Thyroid gland (tissue), 4 donors: ENCODE measurements at regions not wholly inside any gene's neighbourhood (a gene's known extent, or its start where the extent isn't known, plus 50 kb on each side); places are given as distances from the start of the nearest gene placed in this dataset.

Experiments used
- POLR2A ChIP-seq, 2 donors: fragments of 450-650 bp; IDR thresholded peaks; one replicate each; pipeline ENCODE4 v1.6.1; 2017; ENCODE audit warnings: antibody characterized with exemption in 2 of 2, mild to moderate bottlenecking in 2 of 2, moderate library complexity in 1 of 2
- TF ChIP-seq, protein P1 (sequence below), 6 experiments: fragments of 200-600 bp in 3 of 6; fragments of 450-650 bp in 3 of 6; sonication (generic) in 3 of 6; IDR thresholded peaks; one replicate each; pipeline ENCODE4 v1.5.1; 2016 to 2019; ENCODE audit warnings: antibody characterized with exemption in 6 of 6, mild to moderate bottlenecking in 2 of 6, inconsistent platforms in 1 of 6, moderate library complexity in 1 of 6

DNA sequence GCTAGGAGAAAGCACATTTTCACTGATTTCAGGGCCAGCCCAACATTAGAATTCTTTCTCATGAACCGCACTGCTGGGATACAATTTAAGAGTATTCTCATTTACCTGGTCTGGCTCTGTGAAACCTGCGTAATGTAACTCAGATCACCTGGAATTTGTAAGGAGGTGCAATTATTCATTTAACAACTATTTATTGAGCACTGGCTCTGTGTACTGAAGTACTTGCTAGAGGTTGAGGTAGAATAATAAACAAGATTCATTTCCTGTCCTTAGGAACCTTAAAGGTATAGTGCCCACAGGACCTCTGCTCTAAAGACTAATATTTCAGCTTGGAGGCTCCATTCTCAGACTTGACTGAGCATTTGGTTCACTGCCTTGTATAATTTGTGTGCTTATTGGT lies 242.2 kb upstream of the ZPLD1 start:
- TF ChIP-seq, protein P1, sequence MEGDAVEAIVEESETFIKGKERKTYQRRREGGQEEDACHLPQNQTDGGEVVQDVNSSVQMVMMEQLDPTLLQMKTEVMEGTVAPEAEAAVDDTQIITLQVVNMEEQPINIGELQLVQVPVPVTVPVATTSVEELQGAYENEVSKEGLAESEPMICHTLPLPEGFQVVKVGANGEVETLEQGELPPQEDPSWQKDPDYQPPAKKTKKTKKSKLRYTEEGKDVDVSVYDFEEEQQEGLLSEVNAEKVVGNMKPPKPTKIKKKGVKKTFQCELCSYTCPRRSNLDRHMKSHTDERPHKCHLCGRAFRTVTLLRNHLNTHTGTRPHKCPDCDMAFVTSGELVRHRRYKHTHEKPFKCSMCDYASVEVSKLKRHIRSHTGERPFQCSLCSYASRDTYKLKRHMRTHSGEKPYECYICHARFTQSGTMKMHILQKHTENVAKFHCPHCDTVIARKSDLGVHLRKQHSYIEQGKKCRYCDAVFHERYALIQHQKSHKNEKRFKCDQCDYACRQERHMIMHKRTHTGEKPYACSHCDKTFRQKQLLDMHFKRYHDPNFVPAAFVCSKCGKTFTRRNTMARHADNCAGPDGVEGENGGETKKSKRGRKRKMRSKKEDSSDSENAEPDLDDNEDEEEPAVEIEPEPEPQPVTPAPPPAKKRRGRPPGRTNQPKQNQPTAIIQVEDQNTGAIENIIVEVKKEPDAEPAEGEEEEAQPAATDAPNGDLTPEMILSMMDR (IDR thresholded peaks at IDR 0.05) = no peak
- TF ChIP-seq POLR2A (IDR thresholded peaks at IDR 0.05) = no peak
